Spleen (tissue), 11 donors: ENCODE measurements at regions not wholly inside any gene's neighbourhood (a gene's known extent, or its start where the extent isn't known, plus 50 kb on each side); places are given as distances from the start of the nearest gene placed in this dataset.

Source experiments
- DNase-seq: peaks from one replicate; pipeline ENCODE4 v3.0.0-alpha.2; 2020
- H3K27ac ChIP-seq, 8 donors: fragments of 200-600 bp; sonication (generic) in 7 of 8; 1 replicate in 4 of 8; 2 replicates in 4 of 8; pipeline versions ENCODE4 v1.5.0 to v1.8.0; 2016 to 2021; ENCODE audit warnings: inconsistent platforms in 4 of 8, mild to moderate bottlenecking in 4 of 8, moderate library complexity in 1 of 8
- H3K27me3 ChIP-seq, 7 donors: fragments of 200-600 bp; sonication (generic) in 6 of 7; replicated peaks in 1 of 7; 1 replicate in 4 of 7; 2 replicates in 3 of 7; pipeline versions ENCODE4 v1.5.0 to v1.8.0; 2016 to 2021; ENCODE audit warnings: inconsistent platforms in 3 of 7, mild to moderate bottlenecking in 1 of 7
- H3K36me3 ChIP-seq, 6 donors: fragments of 200-600 bp; sonication (generic) in 5 of 6; 1 replicate in 4 of 6; 2 replicates in 2 of 6; pipeline versions ENCODE4 v1.5.0 to v1.8.0; 2016 to 2021; ENCODE audit warnings: inconsistent platforms in 2 of 6
- H3K4me1 ChIP-seq, 6 donors: fragments of 200-600 bp; sonication (generic) in 5 of 6; 1 replicate in 3 of 6; 2 replicates in 3 of 6; pipeline versions ENCODE4 v1.5.0 to v1.8.0; 2016 to 2021; ENCODE audit warnings: inconsistent platforms in 3 of 6
- H3K4me3 ChIP-seq, 8 donors: fragments of 200-600 bp; sonication (generic) in 7 of 8; 1 replicate in 4 of 8; 2 replicates in 4 of 8; pipeline versions ENCODE4 v1.5.0 to v1.8.0; 2016 to 2021; ENCODE audit warnings: inconsistent platforms in 4 of 8, mild to moderate bottlenecking in 4 of 8, moderate library complexity in 2 of 8
- H3K9me3 ChIP-seq, 8 donors: fragments of 200-600 bp; sonication (generic) in 7 of 8; 1 replicate in 4 of 8; 2 replicates in 4 of 8; pipeline versions ENCODE4 v1.5.0 to v1.8.0; 2016 to 2021; ENCODE audit warnings: inconsistent platforms in 4 of 8
- CTCF ChIP-seq, 11 experiments: fragments of 200-600 bp in 7 of 11; fragments of 450-650 bp in 4 of 11; sonication (generic) in 4 of 11; IDR thresholded peaks in 8 of 11; conservative IDR thresholded peaks in 3 of 11; 1 replicate in 7 of 11; 2 replicates in 4 of 11; pipeline versions ENCODE4 v1.4.0 to v1.8.0; 2016 to 2021; ENCODE audit warnings: antibody characterized with exemption in 11 of 11, inconsistent platforms in 4 of 11, mild to moderate bottlenecking in 1 of 11
- POLR2A ChIP-seq, 3 donors: fragments of 450-650 bp; IDR thresholded peaks; one replicate each; pipeline ENCODE4 v1.5.1; 2017; ENCODE audit warnings: antibody characterized with exemption in 3 of 3, mild to moderate bottlenecking in 1 of 3
- POLR2AphosphoS5 ChIP-seq, 3 donors: sonication (generic); formaldehyde crosslinking; IDR thresholded peaks; one replicate each; pipeline ENCODE4 v1.5.1; 2017; ENCODE audit warnings: antibody characterized with exemption in 3 of 3
- WGBS, 5 donors: extraction: QIAGEN DNeasy Blood & Tissue Kit in 3 of 5; methylation state at CpG; one replicate each; pipeline versions ENCODE4 v1.1.5 to v1.1.7; 2013 to 2018; 5-methylcytosine and 5-hydroxymethylcytosine counted together
- intact Hi-C: fragments of 100-400 bp; cut with DNase I; formaldehyde crosslinking; loops from one replicate; pipeline ENCODE4 v1.15.0; 2023; ENCODE audit warnings: low total_unique reads
- donor health status: healthy with polysubstance abuse.
- donor health status: DM: no; HTN: no; CAD: no; lungs with moderate emphysema.
- donor health status: DM: no; HTN: no; CAD: no.
- donor health status: Bipolar disorder and iron deficiency.
- donor health status: healthy.
- donor health status: DM: no; HTN: no; CAD: no.
- donor health status: DM: yes; HTN: yes; CAD: no.

GRCh38 chr6:165917576-165917975 is 250.1 kb downstream of the TBXT start:
- H3K4me3 ChIP-seq: no peak overlapping the region
- H3K9me3 ChIP-seq: no peaks in the 10 kb centered on the region
- no peaks in the 10 kb centered on the region for H3K36me3 ChIP-seq
- H3K27me3 ChIP-seq: peaks cover 0 to 8% (median 0%) of the 10 kb centered on the region in 7 donors
- intact Hi-C loops: no loop called here
- no peak for TF ChIP-seq CTCF (IDR thresholded peaks at IDR 0.05 in 8 of 11, conservative IDR thresholded peaks at IDR 0.05 in 3 of 11)
- TF ChIP-seq POLR2A (IDR thresholded peaks at IDR 0.05): no peak
- no peak for TF ChIP-seq POLR2AphosphoS5 (IDR thresholded peaks at IDR 0.05)
- H3K4me1 ChIP-seq: no peaks in the 10 kb centered on the region
- DNase-seq: no peak
- no peak overlapping the region for H3K27ac ChIP-seq
- 92 to 94% (median 93%) methylated on average over 14 of the region's 14 CpGs for WGBS, 5 donors

- TF ChIP-seq CTCF (IDR thresholded peaks at IDR 0.05 in 8 of 11, conservative IDR thresholded peaks at IDR 0.05 in 3 of 11): no peak
- no peak for TF ChIP-seq POLR2A (IDR thresholded peaks at IDR 0.05)
- 78 to 86% (median 81%) methylated on average over 10 of the region's 10 CpGs for WGBS, 5 donors
- intact Hi-C loops: no loop called here
- no peaks in the 10 kb centered on the region for H3K36me3 ChIP-seq
- no peaks in the 10 kb centered on the region for H3K9me3 ChIP-seq
- H3K27ac ChIP-seq: no peak overlapping the region
- no peaks in the 10 kb centered on the region for H3K4me1 ChIP-seq
- no peak overlapping the region for H3K4me3 ChIP-seq
- peaks cover 0 to 8% (median 0%) of the 10 kb centered on the region in 7 donors for H3K27me3 ChIP-seq
- no peak for DNase-seq
Measured at GRCh38 chr6:165915022-165915770, 252.2 kb upstream of the PDE10A start.

- TF ChIP-seq POLR2AphosphoS5 (IDR thresholded peaks at IDR 0.05) (no peak), CTCF (IDR thresholded peaks at IDR 0.05 in 8 of 11, conservative IDR thresholded peaks at IDR 0.05 in 3 of 11) (no peak), POLR2A (IDR thresholded peaks at IDR 0.05) (no peak)
- WGBS, 5 donors: 81 to 87% (median 84%) methylated on average over 8 of the region's 8 CpGs
- H3K27ac ChIP-seq: no peak overlapping the region
- no peaks in the 10 kb centered on the region for H3K4me1 ChIP-seq
- peaks cover 0 to 11% (median 0%) of the 10 kb centered on the region in 7 donors for H3K27me3 ChIP-seq
- no peak for DNase-seq
- no peaks in the 10 kb centered on the region for H3K36me3 ChIP-seq
- intact Hi-C loops: no loop called here
- no peaks in the 10 kb centered on the region for H3K9me3 ChIP-seq
- no peak overlapping the region for H3K4me3 ChIP-seq
Measured at GRCh38 chr6:165913676-165914570, 250.9 kb upstream of the PDE10A start.
